GM18511 (cell line): ENCODE measurements at regions not wholly inside any gene's neighbourhood (a gene's known extent, or its start where the extent isn't known, plus 50 kb on each side); places are given as distances from the start of the nearest gene placed in this dataset.
"Not testable (repeated sequence)": the region's sequence is repeated elsewhere in the genome, so short reads cannot be mapped to it uniquely, and the experiment has no call there.

Experiments
- ATAC-seq: cut with Tn5 transposase; IDR thresholded peaks from one replicate; pipeline ENCODE4 v1.9.1; 2021; ENCODE audit warnings: mild to moderate bottlenecking, moderate library complexity; ENCODE audit not compliant: unreplicated experiment

DNA sequence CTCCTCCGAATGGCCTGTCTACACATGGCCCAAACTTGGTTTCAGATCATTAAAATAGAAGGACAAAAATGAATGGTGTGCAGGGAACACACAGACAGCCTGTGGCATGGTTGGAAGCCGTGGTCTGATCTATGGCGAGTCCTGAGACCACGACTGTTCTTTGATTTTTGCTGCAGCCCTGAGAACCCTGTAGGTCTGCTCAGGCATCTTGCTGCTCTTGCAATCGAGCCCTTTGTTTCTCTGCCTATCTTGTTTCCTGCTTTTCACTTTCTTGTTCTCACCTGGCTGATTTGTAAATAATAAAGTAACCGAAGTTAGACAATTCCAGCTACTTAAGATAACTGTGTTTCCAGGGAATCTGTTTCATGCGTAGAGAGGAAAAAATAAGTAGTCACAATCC lies 54.1 kb upstream of the NBPF9 start:
- not testable (repeated sequence) for ATAC-seq

DNA sequence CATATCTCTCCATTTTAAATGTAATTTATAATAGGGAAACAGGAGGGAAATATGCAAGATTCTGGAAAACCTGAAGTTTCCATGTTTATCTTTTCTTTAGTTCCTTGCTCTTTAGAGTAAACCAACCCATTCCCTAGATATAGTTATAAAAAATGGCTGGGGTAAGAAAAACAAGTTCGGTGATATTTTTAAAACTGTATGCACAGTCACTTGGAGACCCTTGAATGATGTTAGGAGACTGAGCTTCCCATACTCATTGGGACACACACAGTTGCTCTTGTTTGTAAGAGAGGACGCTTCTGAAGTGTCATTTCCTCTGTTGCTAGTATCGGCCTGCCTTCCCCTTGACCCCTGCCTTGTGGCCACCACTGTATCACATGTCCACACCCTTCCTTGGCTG lies 55.0 kb upstream of the NBPF9 start:
- ATAC-seq, result not testable (repeated sequence)

GRCh38 chr1:149163063-149163444 lies 59.7 kb upstream of the NBPF9 start:
- peak; percentile 63 for ATAC-seq

DNA sequence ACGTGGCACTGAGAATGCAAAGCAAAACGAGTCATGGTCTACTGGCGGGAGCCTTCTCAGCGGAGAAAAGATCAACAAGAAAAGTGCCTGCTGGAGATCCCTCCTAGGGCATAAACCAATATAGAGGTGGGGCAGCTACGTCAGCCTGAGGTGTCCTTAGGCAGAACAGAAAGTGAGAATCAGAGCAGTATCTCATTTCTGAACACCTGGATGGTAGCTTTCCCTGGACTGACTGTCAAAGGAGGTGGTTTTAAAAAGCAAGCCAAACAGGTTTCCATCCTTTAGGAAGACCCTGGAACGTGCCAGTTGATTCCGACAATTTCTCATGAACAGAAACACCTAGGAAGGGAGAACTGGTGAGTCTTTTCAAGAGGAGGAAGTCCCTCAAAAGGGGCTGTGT lies 71.4 kb upstream of the NBPF9 start:
- not testable (repeated sequence) for ATAC-seq

- ATAC-seq, result not testable (repeated sequence)
These were observed 72.5 kb upstream of the NBPF9 start for GRCh38 chr1:149175812-149176211.

- ATAC-seq, result not testable (repeated sequence)
These were observed 73.3 kb upstream of the NBPF9 start for GRCh38 chr1:149176453-149177316.

DNA sequence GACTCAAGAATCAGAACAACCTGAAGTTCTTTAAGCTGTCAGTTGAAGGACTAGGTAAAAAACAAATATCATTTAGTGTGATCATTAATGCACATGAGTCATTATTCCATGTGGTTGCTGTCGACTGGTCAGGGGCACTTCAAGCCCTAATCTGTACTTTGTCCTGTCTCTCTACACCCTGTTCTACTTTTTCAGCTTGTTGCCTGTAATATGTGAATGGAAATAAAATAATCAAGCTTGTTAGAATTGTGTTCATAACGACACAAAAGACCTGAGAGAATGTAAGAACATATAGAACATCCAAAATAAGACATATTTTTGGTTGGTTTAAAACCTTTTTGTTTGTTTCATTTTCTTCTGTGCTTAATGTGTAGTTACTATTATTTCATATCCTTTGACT lies 87.4 kb upstream of the NBPF9 start:
- not testable (repeated sequence) for ATAC-seq

DNA sequence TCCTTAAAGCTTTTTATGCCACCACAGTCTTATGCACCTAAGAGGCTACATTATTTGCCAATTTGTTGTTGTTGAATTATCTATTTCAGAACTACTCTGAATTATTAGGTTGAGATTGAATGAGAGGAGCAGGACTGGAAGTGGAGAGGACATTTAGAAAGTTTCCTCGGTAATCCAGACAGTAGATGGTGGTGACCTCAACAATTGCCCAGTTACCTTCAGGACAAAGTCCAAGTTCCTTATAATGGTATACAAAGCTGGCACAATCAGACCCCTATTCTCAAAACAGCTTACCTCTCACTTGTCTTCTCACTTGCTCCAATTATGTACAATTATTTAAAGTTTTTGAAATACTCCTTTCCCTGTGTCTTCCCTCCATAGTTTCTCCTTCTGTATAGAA lies 93.3 kb upstream of the NBPF9 start:
- ATAC-seq, result not testable (repeated sequence)

DNA sequence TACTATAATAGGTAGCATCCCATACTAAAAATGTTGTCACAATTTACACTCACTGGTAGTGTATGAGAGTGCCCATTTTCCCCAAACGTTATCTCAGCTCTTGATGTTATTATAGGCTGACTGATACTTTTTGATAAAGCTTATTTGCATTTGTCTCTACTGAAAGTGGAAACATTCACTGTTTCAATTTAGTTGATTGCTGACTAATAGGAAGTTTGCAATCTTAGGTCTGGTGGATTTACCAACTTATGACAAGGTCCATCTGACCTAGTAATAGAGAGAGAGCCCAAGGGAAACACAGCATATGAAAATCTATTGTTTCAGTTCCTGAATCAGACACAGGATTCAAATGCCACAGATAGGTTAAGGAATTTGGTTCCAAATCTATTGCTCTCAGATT lies 97.2 kb upstream of the NBPF9 start:
- not testable (repeated sequence) for ATAC-seq

- ATAC-seq, result not testable (repeated sequence)
These were observed 98.9 kb upstream of the NBPF9 start for GRCh38 chr1:149202283-149202682.

DNA sequence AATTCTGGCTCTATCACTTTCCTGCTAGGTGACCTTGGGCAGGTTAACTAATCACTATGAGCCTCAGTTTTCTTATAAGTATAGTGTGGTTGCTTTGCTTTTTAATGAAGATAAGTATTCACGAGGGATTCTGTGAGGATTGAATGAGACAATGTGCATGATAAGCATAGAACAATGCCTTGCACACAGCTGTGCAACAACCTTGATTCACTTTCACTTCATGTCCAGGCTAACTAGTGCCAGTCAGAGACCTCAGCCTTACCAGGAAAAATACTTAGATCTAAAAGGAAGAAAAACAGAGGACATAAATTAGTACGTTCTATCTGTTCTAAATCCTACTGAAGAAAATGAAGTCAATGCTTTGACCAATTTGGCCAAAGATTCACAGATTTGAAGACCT lies 101.0 kb upstream of the NBPF9 start:
- ATAC-seq, result not testable (repeated sequence)

GRCh38 chr1:149208836-149209235 lies 105.5 kb upstream of the NBPF9 start:
- not testable (repeated sequence) for ATAC-seq

DNA sequence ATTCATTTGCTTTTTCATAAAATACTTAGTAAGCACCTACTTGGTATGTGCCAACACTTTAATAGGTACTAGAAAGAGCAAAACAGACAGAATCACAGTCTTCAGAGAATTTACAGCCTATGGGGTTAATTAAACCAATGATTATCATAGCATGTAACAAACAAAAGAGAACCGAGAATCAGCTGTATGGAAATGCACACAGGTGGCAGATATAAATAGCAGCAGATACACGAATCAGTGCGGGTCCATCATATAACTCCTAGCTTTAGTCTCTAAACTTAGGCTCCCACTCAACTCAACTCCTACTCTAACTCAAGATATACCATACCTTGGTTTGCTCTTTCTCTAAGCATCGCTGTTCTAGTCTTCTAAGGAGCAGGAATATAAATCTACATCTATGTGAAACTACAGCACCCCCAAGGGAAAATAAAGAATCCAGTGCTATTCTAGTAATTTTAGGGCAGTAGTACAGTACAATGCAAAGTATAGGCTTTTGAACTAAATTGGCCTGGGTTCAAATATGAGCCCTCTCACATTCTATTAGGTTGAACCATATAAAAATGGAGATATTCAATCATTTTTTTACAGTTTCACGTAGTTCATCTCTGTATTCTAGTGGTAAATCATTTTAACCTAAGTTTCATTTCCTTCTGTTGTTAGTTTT lies 108.5 kb upstream of the NBPF9 start:
- ATAC-seq, result peak; percentile 90

DNA sequence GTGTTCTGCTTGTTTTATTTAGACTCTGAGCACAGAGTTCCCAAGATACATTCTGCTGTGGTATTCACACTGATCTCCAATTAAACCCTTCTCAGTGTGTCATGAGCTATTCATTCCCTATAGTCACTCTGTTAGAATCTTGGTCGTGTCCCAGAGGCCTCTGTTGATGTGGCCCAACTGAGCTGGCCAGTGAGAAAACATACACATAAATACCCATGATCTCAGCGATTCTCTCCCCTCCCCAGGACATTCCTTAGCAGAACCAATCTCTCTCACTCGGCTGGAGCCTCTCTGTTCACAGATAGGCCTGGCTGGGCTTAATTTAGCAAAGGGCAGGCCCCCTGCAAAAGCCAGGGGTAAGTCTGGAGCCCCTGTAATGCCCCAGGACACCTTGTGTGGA lies 109.6 kb upstream of the NBPF9 start:
- not testable (repeated sequence) for ATAC-seq

- ATAC-seq, result not testable (repeated sequence)
These were observed 110.3 kb upstream of the NBPF9 start for GRCh38 chr1:149213673-149214072.

DNA sequence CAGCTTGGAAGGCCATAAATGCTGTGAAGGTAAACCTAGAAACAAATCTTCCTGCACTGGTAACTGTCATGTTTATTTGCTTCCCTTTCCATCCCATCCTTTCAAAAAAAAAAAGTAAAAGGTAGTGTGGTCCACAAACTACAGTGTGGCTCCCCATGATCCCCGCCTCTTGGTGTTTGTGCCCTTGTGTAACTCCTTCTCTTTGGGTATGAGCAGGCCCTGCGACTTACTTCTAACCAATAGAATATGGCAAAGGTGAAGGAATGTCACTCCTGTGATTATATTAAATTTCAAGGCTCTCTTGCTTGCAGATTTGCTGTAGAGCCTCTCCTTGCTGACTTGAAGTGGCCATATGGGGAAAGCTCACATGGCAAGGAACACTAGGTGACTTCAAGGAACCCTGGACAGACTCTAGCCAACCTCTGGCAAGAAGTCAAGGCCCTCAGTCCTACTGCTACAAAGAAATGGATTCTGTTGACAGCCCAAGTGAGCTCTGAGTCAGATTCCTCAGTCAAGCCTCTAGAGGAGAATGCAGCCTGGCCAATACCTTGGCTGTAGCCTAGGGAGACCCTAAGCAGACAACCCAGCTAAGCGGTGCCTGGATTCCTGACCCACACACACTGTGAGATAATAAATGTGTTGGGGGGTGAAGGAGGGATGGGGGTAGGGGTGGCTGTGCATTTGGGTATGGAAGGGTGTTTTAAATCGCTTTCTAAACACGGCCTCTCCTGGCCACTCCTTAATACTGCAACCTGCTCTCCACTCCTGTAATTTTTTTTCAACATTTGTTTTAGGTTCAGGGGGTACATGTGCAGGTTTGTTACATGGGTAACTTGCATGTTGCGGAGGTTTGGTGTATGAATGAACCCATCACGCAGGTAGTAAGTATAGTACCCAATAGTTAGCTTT lies 115.0 kb upstream of the NBPF9 start:
- not testable (repeated sequence) for ATAC-seq

GRCh38 chr1:149219539-149219938 lies 116.2 kb upstream of the NBPF9 start:
- not testable (repeated sequence) for ATAC-seq

DNA sequence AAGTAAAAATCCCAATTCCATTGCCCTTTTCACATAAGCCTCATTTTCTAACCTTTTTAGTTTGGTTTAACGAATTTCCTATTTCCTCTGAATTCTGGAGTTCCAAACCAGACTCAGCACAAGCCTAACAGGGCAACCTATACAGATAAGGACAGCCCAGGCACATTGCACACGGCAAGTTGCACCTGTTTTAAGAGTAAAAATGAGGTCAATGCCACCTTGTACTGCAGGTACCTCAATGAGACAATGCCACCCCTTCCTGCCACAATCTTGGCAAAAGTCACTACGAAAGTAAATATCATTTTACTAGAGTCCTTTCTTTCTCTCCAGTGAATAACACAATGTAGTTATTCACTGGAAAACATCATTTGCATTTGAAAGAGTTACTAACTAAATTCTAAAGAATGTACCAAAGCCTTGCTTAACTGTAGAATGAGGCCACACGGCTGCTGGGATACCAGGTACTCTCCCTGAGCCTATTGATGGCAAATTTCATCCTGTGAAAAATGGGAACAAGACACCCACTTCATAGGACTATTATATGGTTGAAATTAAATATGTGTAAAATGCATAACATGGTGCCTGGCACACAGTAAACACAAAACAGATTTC lies 117.2 kb upstream of the NBPF9 start:
- ATAC-seq, result not testable (repeated sequence)

DNA sequence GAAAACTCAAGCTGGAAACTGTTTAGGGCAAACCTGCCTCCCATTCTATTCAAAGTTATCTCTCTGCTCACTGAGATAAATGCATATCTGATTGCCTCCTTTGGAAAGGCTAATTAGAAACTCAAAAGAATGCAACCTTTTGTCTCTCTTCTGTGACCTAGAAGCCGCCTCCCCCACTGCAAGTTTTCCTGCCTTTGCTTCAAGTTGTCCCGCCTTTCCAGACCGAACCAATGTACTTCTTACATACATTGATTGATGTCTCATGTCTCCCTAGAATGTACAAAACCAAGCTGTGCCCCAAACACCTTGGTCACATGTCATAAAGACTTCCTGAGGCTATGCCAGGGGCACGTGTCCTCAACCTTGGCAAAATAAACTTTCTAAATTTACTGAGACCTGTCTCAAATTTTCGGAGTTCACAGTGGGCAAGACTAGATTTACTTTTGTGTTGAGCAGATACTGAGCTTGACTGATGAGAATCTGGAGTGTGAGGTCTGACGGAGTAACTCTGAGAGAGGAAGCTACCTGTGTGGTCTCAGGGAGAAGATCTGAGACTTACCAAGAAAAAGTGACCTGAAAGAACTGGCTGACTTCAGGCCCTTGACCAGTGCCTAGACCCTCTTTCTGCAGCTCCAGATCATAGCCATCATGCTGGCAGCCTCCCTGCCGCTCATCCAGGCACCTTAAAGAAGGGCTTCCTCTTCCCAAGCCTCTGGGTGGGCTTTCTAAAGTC lies 124.7 kb upstream of the NBPF9 start:
- not testable (repeated sequence) for ATAC-seq
